ENCODE measurements at regions not wholly inside any gene's neighbourhood (a gene's known extent, or its start where the extent isn't known, plus 50 kb on each side); places are given as distances from the start of the nearest gene placed in this dataset.

DNA sequence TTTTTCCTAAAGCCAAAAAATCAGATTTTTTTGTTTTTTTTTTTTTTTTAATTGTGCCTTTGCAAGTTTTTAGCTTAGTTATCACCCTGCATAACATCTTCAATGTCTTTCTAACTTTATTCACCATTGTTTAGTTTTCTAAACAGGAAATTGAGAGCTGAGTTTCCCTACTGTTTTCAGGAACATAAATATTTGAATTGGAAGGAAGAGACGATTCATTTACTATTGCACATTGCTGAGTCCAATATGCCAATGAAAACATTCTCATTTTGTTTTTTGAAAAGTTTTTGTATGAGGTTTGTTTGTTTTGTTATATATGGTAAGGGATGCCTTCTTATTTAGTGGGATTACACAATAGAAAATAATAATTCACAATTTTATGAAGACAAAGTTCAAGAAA lies 148.4 kb downstream of the ANKRD50 start:
- no peak for DNase-seq

DNA sequence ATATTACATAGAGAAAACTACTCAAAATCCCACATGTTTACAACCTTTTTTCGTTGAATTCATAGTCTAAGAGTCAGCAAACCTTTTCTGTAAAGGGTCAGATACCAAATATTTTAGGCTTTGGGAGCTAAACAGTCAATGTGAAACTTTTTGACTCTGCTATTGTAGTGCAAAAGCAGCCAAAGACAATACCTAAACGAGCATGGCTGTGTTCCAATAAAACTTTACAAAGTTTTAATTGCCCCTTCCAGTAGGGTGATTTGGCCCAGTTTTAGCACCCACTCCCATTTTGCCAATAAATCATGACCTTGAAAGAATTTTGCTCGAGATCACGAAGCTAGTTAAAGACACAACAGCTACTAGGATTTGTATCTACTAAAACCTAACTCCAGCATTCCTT lies 147.2 kb downstream of the ANKRD50 start:
- DNase-seq, result no peak

DNA sequence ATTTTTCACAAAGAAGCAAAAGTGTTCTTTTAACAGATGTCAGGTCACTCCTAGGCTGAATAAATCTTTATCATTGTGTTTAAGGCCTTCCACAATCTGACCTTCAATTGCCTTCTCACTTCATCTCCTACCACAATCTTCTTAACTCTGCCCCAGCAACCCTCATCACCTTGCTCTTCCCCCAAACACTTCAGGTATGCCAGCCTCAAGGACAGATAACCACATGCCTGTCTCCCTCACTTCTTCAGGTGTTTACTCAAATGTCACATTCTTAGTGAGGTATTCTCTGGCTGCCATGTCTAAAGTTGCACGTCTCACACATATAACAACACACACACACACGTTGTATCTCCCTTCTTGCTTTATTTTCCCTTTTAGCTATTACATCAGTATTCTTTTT lies 146.5 kb downstream of the ANKRD50 start:
- DNase-seq, result no peak

DNA sequence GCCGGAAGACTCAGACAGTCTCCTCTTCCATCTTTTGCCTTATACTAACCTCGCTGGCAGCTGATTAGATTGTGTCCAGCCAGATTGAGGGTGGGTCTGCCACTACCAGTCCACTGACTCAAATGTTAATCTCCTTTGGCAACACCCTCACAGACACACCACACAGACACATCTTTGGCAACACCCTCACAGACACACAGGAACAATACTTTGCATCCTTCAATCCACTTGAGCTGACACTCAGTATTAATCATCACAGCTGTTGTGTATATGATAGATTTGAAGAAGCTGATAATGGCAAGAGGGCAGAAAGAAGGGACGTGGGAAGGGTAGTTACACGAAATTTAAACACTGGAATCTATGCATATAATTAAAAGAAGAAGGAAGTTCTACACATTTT lies 139.5 kb downstream of the ANKRD50 start:
- no peak for DNase-seq

DNA sequence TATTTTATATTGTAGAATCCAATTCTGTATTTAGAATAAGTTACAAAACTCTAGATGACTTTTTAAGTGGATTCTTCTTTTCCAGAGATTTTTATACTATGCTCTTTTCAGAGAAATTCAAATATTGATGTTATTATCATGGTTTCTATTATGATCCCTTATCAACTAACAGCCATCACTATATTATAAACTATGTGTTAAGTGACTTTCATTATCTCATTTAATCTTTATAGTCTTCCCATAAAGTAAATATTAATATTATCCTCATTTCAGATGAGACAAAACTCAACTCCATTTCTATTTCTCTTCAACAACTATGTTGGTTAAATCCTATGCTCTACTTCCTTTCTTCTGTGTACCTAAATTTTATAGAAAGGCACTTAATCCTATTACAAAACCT lies 132.6 kb downstream of the ANKRD50 start:
- DNase-seq, result no peak

DNA sequence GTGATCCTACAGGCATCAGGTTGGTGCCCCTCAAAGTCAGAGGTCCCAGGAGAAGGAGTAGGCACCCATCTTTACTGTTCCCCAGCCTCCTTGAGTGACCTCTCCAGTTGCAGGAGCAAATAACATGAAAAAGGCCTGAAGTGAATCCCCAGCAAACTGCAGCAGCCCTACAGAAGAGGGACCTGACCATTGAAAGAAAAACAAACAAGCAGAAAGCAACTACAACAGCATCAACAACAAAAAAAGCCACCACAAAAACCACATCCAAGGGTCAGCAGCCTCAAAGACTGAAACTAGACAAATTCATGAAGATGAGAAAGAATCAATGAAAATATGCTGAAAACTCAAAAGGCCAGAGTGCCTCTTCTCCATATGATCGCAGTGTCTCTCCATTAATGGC lies 128.7 kb downstream of the ANKRD50 start:
- no peak for DNase-seq

DNA sequence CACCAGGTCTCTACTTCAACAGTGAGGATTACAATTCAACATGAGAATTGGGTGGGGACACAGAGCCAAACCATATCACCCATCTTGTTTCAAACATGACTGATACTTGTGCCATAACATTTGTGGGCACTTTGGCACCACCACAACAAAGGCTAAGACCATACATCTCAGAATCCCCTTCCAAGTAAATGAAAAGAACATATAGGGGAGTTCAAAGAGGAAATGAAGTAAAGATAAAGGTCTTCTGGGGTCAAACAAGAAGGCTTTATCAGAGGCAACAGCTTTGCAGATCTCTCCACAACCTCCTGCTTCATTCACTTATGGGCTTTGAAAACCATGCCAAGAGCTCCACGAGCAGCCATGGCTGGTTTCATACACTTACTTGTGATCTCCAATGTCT lies 122.7 kb downstream of the ANKRD50 start:
- DNase-seq, result no peak

DNA sequence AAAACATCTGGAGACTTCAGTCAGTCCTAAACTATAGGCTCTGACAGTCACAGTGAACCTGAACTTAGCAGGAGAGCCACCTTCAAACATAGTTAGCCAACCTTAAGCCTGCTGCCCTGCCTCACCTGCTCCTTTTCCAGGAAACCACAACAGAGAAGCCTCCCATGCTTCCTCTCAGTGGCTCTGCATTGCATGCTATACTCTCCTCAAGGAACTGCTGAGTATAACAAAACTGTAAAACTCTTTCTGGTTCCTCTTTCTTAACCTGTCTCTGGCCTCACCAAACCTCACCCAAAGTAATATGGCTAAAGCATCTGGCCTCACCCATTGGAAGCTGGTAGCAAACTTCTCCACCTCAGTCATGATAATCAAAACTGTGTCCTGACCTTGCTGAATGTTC lies 122.1 kb downstream of the ANKRD50 start:
- DNase-seq, result no peak

DNA sequence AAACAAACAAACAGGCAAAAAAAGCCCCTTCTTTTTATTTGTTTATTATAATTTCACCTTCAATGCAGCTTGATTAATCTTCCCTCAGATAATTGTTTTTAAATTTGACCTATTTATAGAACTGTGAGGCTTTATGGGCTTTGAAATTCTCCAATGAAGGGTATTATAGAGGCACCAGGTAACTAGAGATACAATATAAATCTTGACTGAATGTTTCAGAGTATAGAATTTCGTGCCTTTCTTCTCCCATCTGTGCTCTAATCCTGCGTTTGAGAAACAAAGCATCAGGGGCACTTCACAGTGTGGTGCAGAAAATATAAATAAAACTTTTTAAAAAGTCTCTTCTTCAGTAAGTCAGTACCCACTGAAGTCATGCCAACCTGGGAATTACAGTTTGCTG lies 120.9 kb downstream of the ANKRD50 start:
- DNase-seq, result no peak

DNA sequence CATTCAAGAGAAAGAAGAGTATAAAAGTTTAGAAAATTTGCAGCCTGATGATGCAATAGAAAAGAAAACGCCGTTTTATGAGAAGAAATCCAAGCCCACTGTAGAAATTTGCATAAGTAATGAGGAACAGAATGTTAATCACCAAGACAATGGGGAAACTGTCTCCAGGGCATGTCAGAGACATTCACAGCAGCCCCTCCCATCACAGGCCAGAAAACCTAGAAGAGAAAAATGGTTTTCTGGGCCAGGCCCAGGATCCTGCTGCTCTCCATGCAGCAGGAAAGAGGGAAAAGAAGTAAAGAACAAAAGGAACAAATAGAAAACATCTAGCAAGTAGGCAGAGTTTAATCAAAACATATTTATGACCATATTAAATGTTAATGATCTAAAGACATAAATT lies 119.0 kb downstream of the ANKRD50 start:
- no peak for DNase-seq

DNA sequence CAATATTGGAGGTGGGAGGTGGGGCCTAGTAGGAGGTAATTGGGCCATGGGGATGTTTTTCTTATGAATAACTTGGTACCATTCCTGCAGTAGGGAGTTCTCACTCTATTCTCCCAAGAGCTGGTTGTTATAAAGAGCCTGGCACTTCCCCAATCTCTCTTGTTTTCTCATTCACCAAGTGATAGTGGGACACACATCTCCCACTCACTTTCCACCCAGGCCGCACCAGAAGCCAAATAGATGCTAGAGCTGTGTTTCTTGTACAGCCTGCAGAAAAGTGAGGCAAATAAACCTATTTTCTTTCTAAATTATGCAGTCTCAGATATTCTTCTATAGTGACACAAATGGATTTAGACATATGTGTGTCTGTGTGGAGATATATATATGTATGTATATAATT lies 117.6 kb downstream of the ANKRD50 start:
- DNase-seq, result no peak

DNA sequence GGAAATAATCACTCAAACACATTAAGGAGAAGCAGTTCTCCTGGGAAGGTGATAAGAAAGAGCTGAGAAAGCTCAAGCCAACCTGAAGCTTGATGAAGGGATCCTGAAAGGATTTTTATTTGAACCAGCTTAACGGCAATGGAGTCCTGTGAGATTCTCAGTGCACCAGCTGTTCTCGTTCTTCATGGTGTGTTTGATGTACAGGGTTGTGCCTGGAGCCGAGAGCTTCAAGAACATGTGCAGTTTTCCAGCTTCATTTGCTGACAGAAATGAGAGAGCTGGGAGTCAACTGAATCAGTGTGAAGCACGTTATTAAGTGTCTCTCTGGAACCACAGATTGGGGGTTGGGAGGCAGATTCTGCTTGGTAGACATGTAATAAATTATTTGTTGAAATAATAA lies 115.7 kb downstream of the ANKRD50 start:
- DNase-seq, result no peak

DNA sequence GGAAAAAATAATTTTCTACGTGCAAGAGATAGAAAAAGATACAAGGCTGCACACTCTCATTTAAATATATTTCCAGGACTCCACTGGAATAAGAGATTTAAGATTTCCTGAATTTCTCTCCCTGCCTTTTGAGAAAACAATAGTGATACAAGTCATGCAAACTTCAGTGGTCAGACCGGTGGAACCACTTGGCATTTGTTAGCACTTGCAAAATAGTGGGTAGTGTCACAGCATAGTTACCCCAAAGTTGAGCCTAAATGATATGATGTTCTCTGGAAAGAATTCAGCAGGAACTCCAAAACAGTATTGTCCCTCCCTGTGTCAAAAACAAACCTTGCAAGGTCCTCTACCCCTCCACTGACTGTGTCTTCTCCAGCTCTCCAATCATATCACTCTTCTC lies 102.3 kb downstream of the ANKRD50 start:
- no peak for DNase-seq
